HL-60 (cell line): ENCODE measurements at regions not wholly inside any gene's neighbourhood (a gene's known extent, or its start where the extent isn't known, plus 50 kb on each side); places are given as distances from the start of the nearest gene placed in this dataset.

Experiments used
- DNase-seq, 2 experiments: peaks; one replicate each; pipeline ENCODE4 v3.0.0-alpha.2; 2010 to 2020; ENCODE audit warnings: low read depth in 1 of 2, low spot score in 1 of 2
- H3K27ac ChIP-seq: fragments of 250-450 bp; sonication (Bioruptor Pico); replicated peaks from 2 replicates; pipeline ENCODE4 v1.5.1; 2020; ENCODE audit warnings: mild to moderate bottlenecking, moderate library complexity
- H3K27me3 ChIP-seq: fragments of 250-450 bp; sonication (Bioruptor Pico); 2 replicates; pipeline ENCODE4 v1.5.1; 2021; ENCODE audit warnings: mild to moderate bottlenecking, moderate library complexity; ENCODE audit not compliant: insufficient read depth, poor library complexity, severe bottlenecking
- H3K4me3 ChIP-seq: replicated peaks from 2 replicates; pipeline ENCODE4 v1.5.1; 2011; ENCODE audit warnings: mild to moderate bottlenecking, control low read depth, low read length; ENCODE audit not compliant: insufficient read depth
- GABPA ChIP-seq: IDR thresholded peaks from 2 replicates; pipeline ENCODE4 v1.6.1; 2012; ENCODE audit warnings: low read depth
- POLR2AphosphoS5 ChIP-seq: IDR thresholded peaks from 2 replicates; pipeline ENCODE4 v1.6.1; 2012; ENCODE audit warnings: low read depth
- SPI1 ChIP-seq: IDR thresholded peaks from 2 replicates; pipeline ENCODE4 v1.6.1; 2012; ENCODE audit warnings: low read depth, mild to moderate bottlenecking, borderline replicate concordance
- TF ChIP-seq, protein P1 (sequence below): IDR thresholded peaks from 2 replicates; pipeline ENCODE4 v1.6.1; 2012; ENCODE audit warnings: low read depth; ENCODE audit not compliant: insufficient replicate concordance
- TF ChIP-seq, protein P2 (sequence below): IDR thresholded peaks from one replicate; pipeline ENCODE4 v1.5.1; 2011; ENCODE audit warnings: low read length, control low read depth, inconsistent platforms; ENCODE audit not compliant: insufficient read depth

DNA sequence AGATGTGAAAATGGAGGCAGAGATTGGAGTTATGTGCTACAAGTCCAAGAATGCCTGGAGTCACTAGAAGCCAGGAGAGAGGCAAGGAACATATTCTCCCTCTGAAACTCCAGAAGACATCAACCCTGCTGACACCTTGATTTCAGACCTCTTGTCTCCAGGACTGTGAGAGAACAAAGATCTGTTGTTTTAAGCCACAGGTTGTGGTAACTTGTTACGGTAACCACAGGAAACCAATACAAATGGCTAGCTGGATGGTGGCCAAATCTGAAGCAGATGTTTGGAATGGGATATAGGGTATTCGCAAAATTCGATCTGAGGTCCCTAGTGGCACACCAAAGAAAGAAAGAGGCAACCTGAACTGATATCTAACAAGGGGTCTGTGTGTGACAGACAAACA lies 129.0 kb downstream of the HERPUD2 start:
- H3K27ac ChIP-seq: no peak overlapping the region
- peaks cover 2% of the 10 kb centered on the region for H3K27me3 ChIP-seq
- DNase-seq: no peak
- H3K4me3 ChIP-seq: no peak overlapping the region
- TF ChIP-seq POLR2AphosphoS5 (no peak), GABPA (no peak), SPI1 (no peak)
- TF ChIP-seq, protein P1, sequence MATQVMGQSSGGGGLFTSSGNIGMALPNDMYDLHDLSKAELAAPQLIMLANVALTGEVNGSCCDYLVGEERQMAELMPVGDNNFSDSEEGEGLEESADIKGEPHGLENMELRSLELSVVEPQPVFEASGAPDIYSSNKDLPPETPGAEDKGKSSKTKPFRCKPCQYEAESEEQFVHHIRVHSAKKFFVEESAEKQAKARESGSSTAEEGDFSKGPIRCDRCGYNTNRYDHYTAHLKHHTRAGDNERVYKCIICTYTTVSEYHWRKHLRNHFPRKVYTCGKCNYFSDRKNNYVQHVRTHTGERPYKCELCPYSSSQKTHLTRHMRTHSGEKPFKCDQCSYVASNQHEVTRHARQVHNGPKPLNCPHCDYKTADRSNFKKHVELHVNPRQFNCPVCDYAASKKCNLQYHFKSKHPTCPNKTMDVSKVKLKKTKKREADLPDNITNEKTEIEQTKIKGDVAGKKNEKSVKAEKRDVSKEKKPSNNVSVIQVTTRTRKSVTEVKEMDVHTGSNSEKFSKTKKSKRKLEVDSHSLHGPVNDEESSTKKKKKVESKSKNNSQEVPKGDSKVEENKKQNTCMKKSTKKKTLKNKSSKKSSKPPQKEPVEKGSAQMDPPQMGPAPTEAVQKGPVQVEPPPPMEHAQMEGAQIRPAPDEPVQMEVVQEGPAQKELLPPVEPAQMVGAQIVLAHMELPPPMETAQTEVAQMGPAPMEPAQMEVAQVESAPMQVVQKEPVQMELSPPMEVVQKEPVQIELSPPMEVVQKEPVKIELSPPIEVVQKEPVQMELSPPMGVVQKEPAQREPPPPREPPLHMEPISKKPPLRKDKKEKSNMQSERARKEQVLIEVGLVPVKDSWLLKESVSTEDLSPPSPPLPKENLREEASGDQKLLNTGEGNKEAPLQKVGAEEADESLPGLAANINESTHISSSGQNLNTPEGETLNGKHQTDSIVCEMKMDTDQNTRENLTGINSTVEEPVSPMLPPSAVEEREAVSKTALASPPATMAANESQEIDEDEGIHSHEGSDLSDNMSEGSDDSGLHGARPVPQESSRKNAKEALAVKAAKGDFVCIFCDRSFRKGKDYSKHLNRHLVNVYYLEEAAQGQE: no peak
- TF ChIP-seq, protein P2, sequence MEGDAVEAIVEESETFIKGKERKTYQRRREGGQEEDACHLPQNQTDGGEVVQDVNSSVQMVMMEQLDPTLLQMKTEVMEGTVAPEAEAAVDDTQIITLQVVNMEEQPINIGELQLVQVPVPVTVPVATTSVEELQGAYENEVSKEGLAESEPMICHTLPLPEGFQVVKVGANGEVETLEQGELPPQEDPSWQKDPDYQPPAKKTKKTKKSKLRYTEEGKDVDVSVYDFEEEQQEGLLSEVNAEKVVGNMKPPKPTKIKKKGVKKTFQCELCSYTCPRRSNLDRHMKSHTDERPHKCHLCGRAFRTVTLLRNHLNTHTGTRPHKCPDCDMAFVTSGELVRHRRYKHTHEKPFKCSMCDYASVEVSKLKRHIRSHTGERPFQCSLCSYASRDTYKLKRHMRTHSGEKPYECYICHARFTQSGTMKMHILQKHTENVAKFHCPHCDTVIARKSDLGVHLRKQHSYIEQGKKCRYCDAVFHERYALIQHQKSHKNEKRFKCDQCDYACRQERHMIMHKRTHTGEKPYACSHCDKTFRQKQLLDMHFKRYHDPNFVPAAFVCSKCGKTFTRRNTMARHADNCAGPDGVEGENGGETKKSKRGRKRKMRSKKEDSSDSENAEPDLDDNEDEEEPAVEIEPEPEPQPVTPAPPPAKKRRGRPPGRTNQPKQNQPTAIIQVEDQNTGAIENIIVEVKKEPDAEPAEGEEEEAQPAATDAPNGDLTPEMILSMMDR: no peak

DNA sequence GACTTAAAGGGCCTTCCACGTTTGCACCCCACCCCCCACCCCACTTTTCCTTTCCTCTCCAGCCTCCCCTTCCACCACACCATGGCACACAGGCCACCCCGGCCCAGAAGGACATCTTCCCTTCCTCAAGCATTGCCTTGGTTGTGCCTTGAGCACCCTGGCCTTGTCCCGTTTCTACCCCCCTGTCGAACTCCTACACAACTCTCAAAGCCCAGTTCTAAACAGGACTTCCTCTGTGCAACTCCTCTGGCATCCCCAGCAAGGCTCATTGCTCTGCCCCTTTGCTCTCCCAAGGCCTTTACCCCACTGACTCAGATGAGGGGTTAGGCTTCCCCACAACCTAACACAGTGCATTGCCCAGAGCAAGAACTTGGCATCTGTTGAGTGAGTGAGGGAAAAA lies 136.1 kb downstream of the HERPUD2 start:
- no peak for DNase-seq
- H3K27me3 ChIP-seq: peaks cover 2% of the 10 kb centered on the region
- H3K4me3 ChIP-seq: no peak overlapping the region
- TF ChIP-seq, protein P1: no peak
- TF ChIP-seq GABPA (no peak), POLR2AphosphoS5 (no peak), SPI1 (no peak)
- TF ChIP-seq, protein P2: no peak
- no peak overlapping the region for H3K27ac ChIP-seq

DNA sequence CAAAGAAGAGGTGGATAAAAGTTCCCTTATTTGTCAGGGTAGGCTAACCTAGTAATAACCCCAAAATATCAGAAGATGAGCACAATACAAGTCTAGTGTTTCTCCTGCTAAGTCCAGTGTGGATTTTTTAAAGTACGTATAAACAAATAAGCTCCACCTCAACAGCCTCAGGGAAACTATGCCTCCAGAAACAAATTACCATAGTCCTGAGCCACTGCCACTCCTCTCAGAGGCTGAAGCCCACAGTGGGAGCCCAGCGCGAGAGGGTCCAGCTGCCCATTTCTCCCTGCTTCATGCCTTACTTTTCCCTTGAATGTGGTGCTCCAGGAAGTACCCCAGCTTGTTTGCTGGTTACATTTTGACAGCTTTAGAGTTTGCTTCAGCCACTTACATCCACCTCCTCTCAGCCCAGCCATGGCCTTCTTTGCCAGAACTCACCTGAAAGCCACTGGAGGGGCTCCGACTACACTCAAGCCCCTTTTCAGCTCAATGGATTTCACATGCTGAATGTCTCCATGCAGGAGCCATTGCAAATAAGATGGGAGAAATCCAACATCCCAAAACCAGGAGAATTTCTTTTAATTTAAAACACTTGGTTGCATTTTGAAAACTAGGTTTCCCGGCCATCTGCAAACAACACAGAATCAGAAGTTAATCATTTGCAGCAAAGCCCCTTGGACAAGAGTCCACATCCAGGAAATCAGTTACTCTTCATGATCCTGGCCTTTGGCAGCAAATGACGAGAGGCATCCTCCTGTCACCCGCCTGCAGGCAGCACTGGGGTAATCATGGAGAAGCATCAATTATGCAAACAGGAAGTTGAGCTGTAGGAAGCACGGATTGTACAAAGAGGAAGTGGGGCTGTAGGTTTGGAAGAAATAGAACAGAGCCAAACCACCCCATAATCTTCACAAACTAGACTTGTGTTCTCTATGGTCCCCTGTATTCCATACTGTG lies 138.1 kb downstream of the HERPUD2 start:
- Histone ChIP-seq H3K27ac (no peak overlapping the region), H3K27me3 (no peaks in the 10 kb centered on the region), H3K4me3 (no peak overlapping the region)
- peak; percentile 93 for TF ChIP-seq SPI1
- TF ChIP-seq, protein P1: no peak
- DNase-seq: peak in 1 of 2 experiments; percentile 54
